GM12872 (cell line): ENCODE measurements at regions not wholly inside any gene's neighbourhood (a gene's known extent, or its start where the extent isn't known, plus 50 kb on each side); places are given as distances from the start of the nearest gene placed in this dataset.

Experiments
- TF ChIP-seq, protein P1 (sequence below): IDR thresholded peaks from 3 replicates; pipeline ENCODE4 v1.5.1; 2011; ENCODE audit warnings: low read depth, mild to moderate bottlenecking, low read length, moderate library complexity; ENCODE audit not compliant: insufficient read depth

- TF ChIP-seq, protein P1, sequence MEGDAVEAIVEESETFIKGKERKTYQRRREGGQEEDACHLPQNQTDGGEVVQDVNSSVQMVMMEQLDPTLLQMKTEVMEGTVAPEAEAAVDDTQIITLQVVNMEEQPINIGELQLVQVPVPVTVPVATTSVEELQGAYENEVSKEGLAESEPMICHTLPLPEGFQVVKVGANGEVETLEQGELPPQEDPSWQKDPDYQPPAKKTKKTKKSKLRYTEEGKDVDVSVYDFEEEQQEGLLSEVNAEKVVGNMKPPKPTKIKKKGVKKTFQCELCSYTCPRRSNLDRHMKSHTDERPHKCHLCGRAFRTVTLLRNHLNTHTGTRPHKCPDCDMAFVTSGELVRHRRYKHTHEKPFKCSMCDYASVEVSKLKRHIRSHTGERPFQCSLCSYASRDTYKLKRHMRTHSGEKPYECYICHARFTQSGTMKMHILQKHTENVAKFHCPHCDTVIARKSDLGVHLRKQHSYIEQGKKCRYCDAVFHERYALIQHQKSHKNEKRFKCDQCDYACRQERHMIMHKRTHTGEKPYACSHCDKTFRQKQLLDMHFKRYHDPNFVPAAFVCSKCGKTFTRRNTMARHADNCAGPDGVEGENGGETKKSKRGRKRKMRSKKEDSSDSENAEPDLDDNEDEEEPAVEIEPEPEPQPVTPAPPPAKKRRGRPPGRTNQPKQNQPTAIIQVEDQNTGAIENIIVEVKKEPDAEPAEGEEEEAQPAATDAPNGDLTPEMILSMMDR, result no peak
Measured at GRCh38 chr7:123348690-123349089, 148.9 kb upstream of the SLC13A1 start.

GRCh38 chr7:123346766-123347165 is 147.0 kb upstream of the SLC13A1 start:
- TF ChIP-seq, protein P1, result no peak

- TF ChIP-seq, protein P1, result no peak
Measured at GRCh38 chr7:123343611-123344010, 143.8 kb upstream of the SLC13A1 start.

DNA sequence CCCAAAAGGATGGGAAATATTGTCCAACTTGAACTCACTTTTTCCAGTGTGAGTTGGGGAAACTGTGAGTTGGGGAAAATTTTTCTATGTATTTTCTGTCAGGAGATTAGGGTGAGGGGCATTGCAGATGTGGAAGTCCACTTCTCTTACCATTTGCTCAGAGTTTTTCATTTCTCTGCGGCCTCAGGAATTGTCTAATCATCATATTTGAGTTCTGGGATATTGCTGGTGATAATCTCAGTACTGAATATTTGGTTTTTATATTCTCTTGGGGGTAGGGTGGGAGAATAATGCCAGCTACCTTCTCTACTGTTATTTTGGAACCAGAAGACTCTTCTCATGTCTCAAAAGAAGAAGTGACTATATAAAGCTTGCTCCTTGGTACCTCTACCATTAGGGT is 141.3 kb upstream of the SLC13A1 start:
- TF ChIP-seq, protein P1, result no peak

GRCh38 chr7:123338688-123339087 is 138.9 kb upstream of the SLC13A1 start:
- TF ChIP-seq, protein P1, result no peak

GRCh38 chr7:123329988-123330643 is 130.3 kb upstream of the SLC13A1 start:
- TF ChIP-seq, protein P1, result no peak

- TF ChIP-seq, protein P1, result no peak
Measured at GRCh38 chr7:123327661-123328060, 127.9 kb upstream of the SLC13A1 start.
